ENCODE measurements at regions not wholly inside any gene's neighbourhood (a gene's known extent, or its start where the extent isn't known, plus 50 kb on each side); places are given as distances from the start of the nearest gene placed in this dataset.

- H2BK120ac ChIP-seq (ENCODE audit: low read depth, low read length), result no peak overlapping the region
- WGBS, 2 experiments (ENCODE audit: extremely low coverage in 2 of 2, insufficient read length in 1 of 2), result no CpG with 5 or more reads among the region's 1 CpG
- no peak overlapping the region for H3K4ac ChIP-seq (ENCODE audit: low read depth, low read length)
- intact Hi-C loops (cut with micrococcal nuclease), result no loop called here
- TF ChIP-seq CHD1 (IDR thresholded peaks at IDR 0.05; ENCODE audit: low read depth, low read length), result no peak
- ChIA-PET POLR2A (ENCODE audit: unreplicated experiment) (no interaction called here), CTCF (no interaction called here)
- in situ Hi-C loops (cut with MboI; ENCODE audit: low sequenced_read_pairs), result no loop called here
- H3K9ac ChIP-seq (ENCODE audit: low read depth, low read length), result no peak overlapping the region
- H3K79me1 ChIP-seq (ENCODE audit: low read depth in 1 of 2, low read length in 2 of 2), result no peaks in the 10 kb centered on the region
- no peak overlapping the region for H4K91ac ChIP-seq (ENCODE audit: insufficient read depth, low read depth, low read length)
- no TSS peak for BruUV-seq (replicated peaks)
- no peak overlapping the region for H3K14ac ChIP-seq (replicated peaks; ENCODE audit: low read depth, low read length)
- no peak overlapping the region for H3K56ac ChIP-seq (ENCODE audit: extremely low read depth, insufficient read depth, low read length)
- H3K9me1 ChIP-seq (ENCODE audit: insufficient read depth, low read length), result no peaks in the 10 kb centered on the region
- H3K9me3 ChIP-seq (ENCODE audit: control insufficient read depth, insufficient read depth, low read length), result peaks cover 8% of the 10 kb centered on the region
- no peaks in the 10 kb centered on the region for H3K4me1 ChIP-seq (ENCODE audit: control insufficient read depth, insufficient read depth, low read length)
- no peaks in the 10 kb centered on the region for H4K20me1 ChIP-seq (ENCODE audit: insufficient read depth, low read length)
- no peak overlapping the region for H3K27ac ChIP-seq (ENCODE audit: insufficient read depth, low read length)
- H3K4me3 ChIP-seq (ENCODE audit: insufficient read depth, low read depth, low read length), result no peak overlapping the region
- no peak overlapping the region for H2BK20ac ChIP-seq (ENCODE audit: low read depth, low read length)
- no peaks in the 10 kb centered on the region for H3K27me3 ChIP-seq (ENCODE audit: control insufficient read depth, insufficient read depth, low read length)
- H4K8ac ChIP-seq (ENCODE audit: low read depth in 2 of 2, low read length in 2 of 2), result no peak overlapping the region
- H3K36me3 ChIP-seq (ENCODE audit: control insufficient read depth, insufficient read depth, low read length), result no peaks in the 10 kb centered on the region
- H3K18ac ChIP-seq (ENCODE audit: low read depth, low read length), result no peak overlapping the region
- no peak overlapping the region for H2AFZ ChIP-seq (replicated peaks; ENCODE audit: low read length, poor library complexity)
- DNase-seq (peak; percentile 39), ATAC-seq (ENCODE audit: low read depth) (no peak)
- dilution Hi-C loops (cut with HindIII; ENCODE audit: low sequenced_read_pairs, unreplicated experiment), result no loop called here
- no peak overlapping the region for H3K23ac ChIP-seq (ENCODE audit: low read depth, low read length)
- H2BK15ac ChIP-seq (ENCODE audit: low read depth, low read length), result no peak overlapping the region
- no peak overlapping the region for H4K5ac ChIP-seq (ENCODE audit: low read depth, low read length)
- no peak overlapping the region for H2AK9ac ChIP-seq (replicated peaks; ENCODE audit: low read depth, low read length, poor library complexity)
- no peak overlapping the region for H2AK5ac ChIP-seq (ENCODE audit: low read depth, low read length)
- H2BK5ac ChIP-seq (ENCODE audit: low read depth, low read length, poor library complexity, severe bottlenecking), result no peak overlapping the region
- H3K4me2 ChIP-seq (ENCODE audit: low read depth, low read length), result no peak overlapping the region
Measured at GRCh38 chr15:94029495-94029894, 201.9 kb upstream of the MCTP2 start.
